Liver (tissue), 7 donors: ENCODE measurements at regions not wholly inside any gene's neighbourhood (a gene's known extent, or its start where the extent isn't known, plus 50 kb on each side); places are given as distances from the start of the nearest gene placed in this dataset.

Source experiments
- DNase-seq: peaks from one replicate; pipeline ENCODE4 v3.0.0-alpha.2; 2017; ENCODE audit warnings: low spot score
- H3K27ac ChIP-seq, 2 donors: one replicate each; pipeline ENCODE4 v1.7.0; 2013; ENCODE audit warnings: inconsistent platforms in 2 of 2, low read length in 2 of 2, control low read depth in 1 of 2, low read depth in 1 of 2, mild to moderate bottlenecking in 1 of 2
- H3K27me3 ChIP-seq, 4 donors: one replicate each; pipeline versions ENCODE4 v1.6.1 to v1.7.0; 2013; ENCODE audit warnings: low read length in 3 of 4, inconsistent platforms in 1 of 4, mild to moderate bottlenecking in 1 of 4, moderate library complexity in 1 of 4; ENCODE audit not compliant: control insufficient read depth in 4 of 4, insufficient read depth in 4 of 4
- H3K36me3 ChIP-seq, 4 donors: one replicate each; pipeline versions ENCODE4 v1.6.1 to v1.7.0; 2013; ENCODE audit warnings: low read length in 3 of 4, mild to moderate bottlenecking in 3 of 4, low read depth in 1 of 4, moderate library complexity in 1 of 4; ENCODE audit not compliant: control insufficient read depth in 4 of 4, insufficient read depth in 3 of 4
- H3K4me1 ChIP-seq, 4 donors: one replicate each; pipeline versions ENCODE4 v1.6.1 to v1.7.0; 2013; ENCODE audit warnings: low read length in 3 of 4, mild to moderate bottlenecking in 3 of 4, moderate library complexity in 1 of 4; ENCODE audit not compliant: control insufficient read depth in 4 of 4, insufficient read depth in 4 of 4
- H3K4me3 ChIP-seq, 3 donors: one replicate each; pipeline versions ENCODE4 v1.6.1 to v1.7.0; 2013; ENCODE audit warnings: low read length in 3 of 3, control low read depth in 1 of 3, low read depth in 1 of 3, mild to moderate bottlenecking in 1 of 3
- H3K9ac ChIP-seq, 2 donors: one replicate each; pipeline ENCODE4 v1.7.0; 2013; ENCODE audit warnings: low read length in 2 of 2, mild to moderate bottlenecking in 2 of 2, moderate library complexity in 2 of 2, control low read depth in 1 of 2, low read depth in 1 of 2
- H3K9me3 ChIP-seq, 4 donors: one replicate each; pipeline versions ENCODE4 v1.6.1 to v1.7.0; 2013; ENCODE audit warnings: low read length in 3 of 4; ENCODE audit not compliant: control insufficient read depth in 4 of 4
- EGR1 ChIP-seq, 2 donors: IDR thresholded peaks; 2 replicates each; pipeline ENCODE4 v1.6.1; 2016 to 2018; ENCODE audit warnings: antibody characterized with exemption in 2 of 2, low read depth in 2 of 2
- HNF4A ChIP-seq, 2 donors: conservative IDR thresholded peaks; 2 replicates each; pipeline ENCODE4 v1.6.1; 2016; ENCODE audit warnings: antibody characterized with exemption in 2 of 2, mild to moderate bottlenecking in 2 of 2
- JUND ChIP-seq, 2 donors: IDR thresholded peaks; 2 replicates each; pipeline ENCODE4 v1.6.1; 2016; ENCODE audit warnings: antibody characterized with exemption in 2 of 2
- RAD21 ChIP-seq, 2 donors: IDR thresholded peaks; 2 replicates each; pipeline ENCODE4 v1.6.1; 2016; ENCODE audit warnings: antibody characterized with exemption in 2 of 2, mild to moderate bottlenecking in 2 of 2
- RXRA ChIP-seq, 2 donors: IDR thresholded peaks; 2 replicates each; pipeline ENCODE4 v1.6.1; 2017 to 2018; ENCODE audit warnings: antibody characterized with exemption in 2 of 2, mild to moderate bottlenecking in 1 of 2
- SP1 ChIP-seq: IDR thresholded peaks from 2 replicates; pipeline ENCODE4 v1.6.1; 2018; ENCODE audit warnings: antibody characterized with exemption, mild to moderate bottlenecking
- TAF1 ChIP-seq: conservative IDR thresholded peaks from 2 replicates; pipeline ENCODE4 v1.6.1; 2016; ENCODE audit warnings: antibody characterized with exemption, mild to moderate bottlenecking
- YY1 ChIP-seq: IDR thresholded peaks from 2 replicates; pipeline ENCODE4 v1.6.1; 2016; ENCODE audit warnings: antibody characterized with exemption, mild to moderate bottlenecking
- WGBS: extraction: QIAGEN DNeasy Blood & Tissue Kit; methylation state at CpG from one replicate; pipeline ENCODE4 v1.1.7; 2013; 5-methylcytosine and 5-hydroxymethylcytosine counted together
- TF ChIP-seq, protein P1 (sequence below): IDR thresholded peaks from 2 replicates; pipeline ENCODE4 v1.6.1; 2016; ENCODE audit warnings: antibody characterized with exemption, mild to moderate bottlenecking
- TF ChIP-seq, protein P2 (sequence below): IDR thresholded peaks from 2 replicates; pipeline ENCODE4 v1.6.1; 2016; ENCODE audit warnings: antibody characterized with exemption
- donor health status: healthy.
- donor health status: healthy.
- donor health status: healthy.
- donor health status: healthy.

DNA sequence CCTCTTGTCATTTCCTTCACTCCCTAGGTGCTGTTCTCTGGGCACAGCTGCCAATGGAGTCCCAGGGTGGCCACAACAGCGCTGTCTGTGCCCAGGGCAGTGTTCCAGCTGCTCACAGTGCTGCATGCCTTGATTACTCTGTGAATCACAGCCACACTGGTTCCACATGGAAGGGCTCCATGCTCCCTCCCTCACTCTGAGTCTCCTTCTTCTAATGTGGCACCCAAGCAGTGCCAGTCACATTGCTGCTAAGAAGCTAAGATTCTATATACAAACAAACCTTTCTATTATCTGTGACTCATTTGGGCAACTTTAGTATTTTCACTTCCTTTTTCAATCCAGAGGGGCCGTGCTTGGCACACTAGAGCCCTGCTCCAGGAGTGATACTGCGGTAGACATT, 248.7 kb downstream of the TDRD3 start:
- Histone ChIP-seq H3K9ac (no peak overlapping the region), H3K27ac (no peak overlapping the region), H3K4me1 (no peaks in the 10 kb centered on the region), H3K27me3 (peaks cover 0 to 2% (median 0%) of the 10 kb centered on the region in 4 donors), H3K9me3 (no peaks in the 10 kb centered on the region), H3K36me3 (no peaks in the 10 kb centered on the region), H3K4me3 (no peak overlapping the region)
- TF ChIP-seq HNF4A (conservative IDR thresholded peaks at IDR 0.05) (no peak), SP1 (no peak), RXRA (IDR thresholded peaks at IDR 0.05) (no peak)
- TF ChIP-seq, protein P1, sequence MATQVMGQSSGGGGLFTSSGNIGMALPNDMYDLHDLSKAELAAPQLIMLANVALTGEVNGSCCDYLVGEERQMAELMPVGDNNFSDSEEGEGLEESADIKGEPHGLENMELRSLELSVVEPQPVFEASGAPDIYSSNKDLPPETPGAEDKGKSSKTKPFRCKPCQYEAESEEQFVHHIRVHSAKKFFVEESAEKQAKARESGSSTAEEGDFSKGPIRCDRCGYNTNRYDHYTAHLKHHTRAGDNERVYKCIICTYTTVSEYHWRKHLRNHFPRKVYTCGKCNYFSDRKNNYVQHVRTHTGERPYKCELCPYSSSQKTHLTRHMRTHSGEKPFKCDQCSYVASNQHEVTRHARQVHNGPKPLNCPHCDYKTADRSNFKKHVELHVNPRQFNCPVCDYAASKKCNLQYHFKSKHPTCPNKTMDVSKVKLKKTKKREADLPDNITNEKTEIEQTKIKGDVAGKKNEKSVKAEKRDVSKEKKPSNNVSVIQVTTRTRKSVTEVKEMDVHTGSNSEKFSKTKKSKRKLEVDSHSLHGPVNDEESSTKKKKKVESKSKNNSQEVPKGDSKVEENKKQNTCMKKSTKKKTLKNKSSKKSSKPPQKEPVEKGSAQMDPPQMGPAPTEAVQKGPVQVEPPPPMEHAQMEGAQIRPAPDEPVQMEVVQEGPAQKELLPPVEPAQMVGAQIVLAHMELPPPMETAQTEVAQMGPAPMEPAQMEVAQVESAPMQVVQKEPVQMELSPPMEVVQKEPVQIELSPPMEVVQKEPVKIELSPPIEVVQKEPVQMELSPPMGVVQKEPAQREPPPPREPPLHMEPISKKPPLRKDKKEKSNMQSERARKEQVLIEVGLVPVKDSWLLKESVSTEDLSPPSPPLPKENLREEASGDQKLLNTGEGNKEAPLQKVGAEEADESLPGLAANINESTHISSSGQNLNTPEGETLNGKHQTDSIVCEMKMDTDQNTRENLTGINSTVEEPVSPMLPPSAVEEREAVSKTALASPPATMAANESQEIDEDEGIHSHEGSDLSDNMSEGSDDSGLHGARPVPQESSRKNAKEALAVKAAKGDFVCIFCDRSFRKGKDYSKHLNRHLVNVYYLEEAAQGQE = no peak
- 80% methylated on average over 3 of the region's 3 CpGs for WGBS
- no peak for DNase-seq

DNA sequence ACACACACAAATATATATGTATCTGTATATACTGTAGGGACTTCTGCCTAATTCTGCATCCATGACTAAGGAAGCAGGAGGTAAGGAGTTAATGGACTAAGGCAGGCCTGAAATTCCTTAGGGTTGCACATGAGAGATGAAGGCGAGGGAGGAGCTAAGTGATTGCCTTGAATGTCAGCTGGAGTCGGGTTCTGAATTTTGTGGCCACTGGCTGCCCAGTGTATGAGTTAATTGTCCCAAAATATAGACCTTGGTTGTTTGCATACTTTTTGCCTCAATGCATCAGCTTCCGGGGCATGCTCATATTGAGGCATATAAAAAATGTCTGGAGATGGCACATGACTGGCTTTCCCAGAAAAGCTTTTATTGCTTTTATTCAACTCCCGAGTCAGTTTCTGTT, 245.5 kb downstream of the TDRD3 start:
- Histone ChIP-seq H3K9me3 (no peaks in the 10 kb centered on the region), H3K36me3 (no peaks in the 10 kb centered on the region), H3K4me3 (no peak overlapping the region), H3K27ac (no peak overlapping the region), H3K27me3 (peaks cover 0 to 2% (median 0%) of the 10 kb centered on the region in 4 donors), H3K9ac (no peak overlapping the region), H3K4me1 (no peaks in the 10 kb centered on the region)
- WGBS = 55% methylated on average over 4 of the region's 4 CpGs
- DNase-seq = no peak
- TF ChIP-seq, protein P2, sequence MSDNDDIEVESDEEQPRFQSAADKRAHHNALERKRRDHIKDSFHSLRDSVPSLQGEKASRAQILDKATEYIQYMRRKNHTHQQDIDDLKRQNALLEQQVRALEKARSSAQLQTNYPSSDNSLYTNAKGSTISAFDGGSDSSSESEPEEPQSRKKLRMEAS = no peak

DNA sequence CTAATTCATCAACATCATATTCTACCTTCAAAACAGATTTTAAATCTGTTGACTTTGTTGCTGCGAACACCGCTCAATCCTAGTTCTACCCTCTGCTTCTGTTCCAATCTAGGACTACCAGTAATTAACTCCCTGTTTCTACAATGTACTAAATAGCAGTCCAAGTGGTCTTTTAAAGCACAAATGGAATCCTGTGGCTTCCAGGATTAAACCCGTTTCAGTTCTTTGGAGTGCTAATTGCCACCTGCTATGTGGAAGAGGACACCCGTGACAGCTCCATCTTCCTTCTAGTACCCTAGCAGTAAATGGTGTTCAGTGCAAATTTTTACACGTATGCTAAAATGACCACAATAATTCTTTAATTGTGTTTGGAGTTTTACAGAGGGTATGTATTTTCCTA, 232.1 kb downstream of the TDRD3 start:
- Histone ChIP-seq H3K36me3 (no peaks in the 10 kb centered on the region), H3K4me3 (no peak overlapping the region), H3K4me1 (no peaks in the 10 kb centered on the region), H3K27me3 (peaks cover 0 to 4% (median 0%) of the 10 kb centered on the region in 4 donors), H3K27ac (no peak overlapping the region), H3K9me3 (no peaks in the 10 kb centered on the region), H3K9ac (no peak overlapping the region)
- DNase-seq = no peak
- WGBS = 62% methylated on average over 5 of the region's 5 CpGs
- TF ChIP-seq TAF1 (no peak), RAD21 (IDR thresholded peaks at IDR 0.05) (no peak), EGR1 (IDR thresholded peaks at IDR 0.05; ENCODE audit: low read depth in 2 of 2) (no peak), SP1 (no peak), YY1 (no peak), JUND (IDR thresholded peaks at IDR 0.05) (no peak)
- TF ChIP-seq, protein P1 = no peak
